Activated T-cell treated with anti-CD3 and anti-CD28 coated beads, Interleukin-2, amount 50 U/mL, for 24 hours (primary cell): ENCODE measurements at regions not wholly inside any gene's neighbourhood (a gene's known extent, or its start where the extent isn't known, plus 50 kb on each side); places are given as distances from the start of the nearest gene placed in this dataset.
"Not testable (repeated sequence)": the region's sequence is repeated elsewhere in the genome, so short reads cannot be mapped to it uniquely, and the experiment has no call there.

ENCODE experiments used
- DNase-seq: peaks from one replicate; pipeline ENCODE4 v3.0.0-alpha.2; 2020
- H3K27ac Mint-ChIP-seq: 2 replicates; pipeline ENCODE4 v1.8.0; 2020; ENCODE audit warnings: mild to moderate bottlenecking, mixed read lengths
- H3K27me3 Mint-ChIP-seq: 2 replicates; pipeline ENCODE4 v1.8.0; 2020; ENCODE audit warnings: mixed read lengths
- H3K36me3 Mint-ChIP-seq: 2 replicates; pipeline ENCODE4 v1.8.0; 2020; ENCODE audit warnings: low read depth, mixed read lengths
- H3K4me1 Mint-ChIP-seq: 2 replicates; pipeline ENCODE4 v1.8.0; 2020; ENCODE audit warnings: low read depth, mixed read lengths
- H3K4me3 Mint-ChIP-seq: 2 replicates; pipeline ENCODE4 v1.8.0; 2020; ENCODE audit warnings: mild to moderate bottlenecking, moderate library complexity, mixed read lengths
- H3K9me3 Mint-ChIP-seq: 2 replicates; pipeline ENCODE4 v1.8.0; 2020; ENCODE audit warnings: mixed read lengths

DNA sequence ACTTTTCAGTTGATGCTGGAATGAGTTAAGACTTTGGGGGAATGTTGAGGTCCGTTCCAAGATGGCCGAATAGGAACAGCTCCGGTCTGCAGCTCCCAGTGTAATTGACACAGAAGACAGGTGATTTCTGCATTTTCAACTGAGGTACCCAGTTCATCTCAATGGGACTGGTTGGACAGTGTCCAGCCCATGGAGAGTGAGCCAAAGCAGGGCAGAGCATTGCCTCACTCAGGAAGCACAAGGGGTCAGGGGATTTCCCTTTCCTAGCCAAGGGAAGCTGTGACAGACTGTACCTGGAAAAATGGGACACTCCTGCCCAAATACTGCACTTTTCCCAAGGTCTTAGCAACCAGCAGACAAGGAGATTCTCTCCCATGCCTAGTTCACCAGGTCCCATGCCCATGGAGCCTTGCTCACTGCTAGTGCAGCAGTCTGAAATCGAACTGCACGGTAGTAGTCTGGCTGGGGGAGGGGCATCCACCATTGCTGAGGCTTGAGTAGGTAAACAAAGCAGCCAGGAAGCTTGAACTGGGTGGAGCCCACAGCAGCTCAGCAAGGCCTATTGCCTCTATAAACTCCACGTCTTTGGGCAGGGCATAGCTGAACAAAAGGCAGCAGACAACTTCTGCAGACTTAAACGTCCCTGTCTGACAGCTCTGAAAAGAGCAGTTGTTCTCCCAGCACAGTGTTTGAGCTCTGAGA, 231.0 kb downstream of the CHIC2 start:
- DNase-seq, H3K4me1 Mint-ChIP-seq, H3K4me3 Mint-ChIP-seq, H3K27ac Mint-ChIP-seq, H3K36me3 Mint-ChIP-seq: not testable (repeated sequence)
- H3K9me3 Mint-ChIP-seq = peaks cover 19% of the 10 kb centered on the region
- peaks cover 21% of the 10 kb centered on the region for H3K27me3 Mint-ChIP-seq

DNA sequence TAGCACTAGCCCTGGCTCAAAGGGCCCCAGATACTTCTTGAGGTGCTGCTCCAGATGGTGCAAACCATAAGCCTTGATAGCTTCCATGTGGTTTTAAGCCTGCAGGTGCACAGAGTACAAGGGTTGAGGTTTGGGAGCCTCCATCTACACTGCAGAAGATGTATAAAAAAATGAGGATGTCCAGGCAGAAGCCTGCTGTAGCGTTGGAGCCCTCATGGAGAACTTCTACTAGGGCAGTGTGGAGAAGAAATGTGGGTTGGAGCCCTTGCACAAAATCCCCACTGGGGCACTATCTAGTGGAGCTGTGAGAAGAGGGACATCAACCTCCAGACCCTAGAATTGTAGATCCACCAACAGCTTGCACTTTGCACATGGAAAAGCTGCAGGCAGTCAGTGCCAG, 231.9 kb downstream of the CHIC2 start:
- Mint-ChIP-seq H3K27me3 (peaks cover 21% of the 10 kb centered on the region), H3K9me3 (peaks cover 16% of the 10 kb centered on the region)

GRCh38 chr4:53830511-53830910, 233.9 kb downstream of the CHIC2 start:
- Mint-ChIP-seq H3K36me3 (no peaks in the 10 kb centered on the region), H3K27ac (no peak overlapping the region), H3K27me3 (peaks cover 21% of the 10 kb centered on the region), H3K9me3 (peaks cover 13% of the 10 kb centered on the region), H3K4me3 (no peak overlapping the region), H3K4me1 (no peaks in the 10 kb centered on the region)
- no peak for DNase-seq

More for the DNA sequence above, 231.9 kb downstream of the CHIC2 start:
- no peak overlapping the region for H3K4me3 Mint-ChIP-seq
- H3K36me3 Mint-ChIP-seq = no peaks in the 10 kb centered on the region
- DNase-seq = no peak
- no peak overlapping the region for H3K27ac Mint-ChIP-seq
- H3K4me1 Mint-ChIP-seq = no peaks in the 10 kb centered on the region

DNA sequence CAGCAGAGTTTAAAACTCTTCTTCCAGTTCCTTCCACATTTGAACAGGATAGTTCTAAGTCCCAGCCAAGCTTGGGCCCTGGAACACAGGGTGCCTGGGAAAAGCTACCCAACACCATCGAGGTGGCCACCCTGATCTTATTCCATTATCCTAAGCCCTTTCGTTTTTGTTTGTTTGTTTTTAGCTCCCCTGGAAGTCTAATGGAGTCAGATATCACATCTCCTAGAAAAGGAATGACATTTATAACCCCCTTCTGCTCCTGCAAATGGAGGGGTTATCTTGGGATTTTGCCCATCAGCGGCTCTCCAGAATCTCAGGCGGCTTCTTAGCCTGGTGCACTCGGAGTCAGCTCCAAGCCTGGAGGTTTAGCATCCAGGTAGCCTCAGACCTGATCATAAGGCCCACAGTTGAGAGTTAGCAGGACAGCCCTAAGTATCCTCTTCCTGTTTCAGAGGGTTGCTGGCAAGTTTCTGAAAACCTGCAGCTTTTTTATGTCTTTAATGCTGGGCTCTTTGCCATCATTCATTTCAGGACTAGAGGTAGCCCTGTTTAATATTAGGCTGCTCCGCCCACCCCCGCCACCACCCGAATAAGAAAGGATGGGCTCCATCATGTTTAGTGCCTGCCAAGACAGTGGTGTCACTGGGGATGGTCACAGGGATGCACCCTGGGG, 230.0 kb upstream of the LNX1 start:
- no peak overlapping the region for H3K27ac Mint-ChIP-seq
- no peaks in the 10 kb centered on the region for H3K9me3 Mint-ChIP-seq

DNA sequence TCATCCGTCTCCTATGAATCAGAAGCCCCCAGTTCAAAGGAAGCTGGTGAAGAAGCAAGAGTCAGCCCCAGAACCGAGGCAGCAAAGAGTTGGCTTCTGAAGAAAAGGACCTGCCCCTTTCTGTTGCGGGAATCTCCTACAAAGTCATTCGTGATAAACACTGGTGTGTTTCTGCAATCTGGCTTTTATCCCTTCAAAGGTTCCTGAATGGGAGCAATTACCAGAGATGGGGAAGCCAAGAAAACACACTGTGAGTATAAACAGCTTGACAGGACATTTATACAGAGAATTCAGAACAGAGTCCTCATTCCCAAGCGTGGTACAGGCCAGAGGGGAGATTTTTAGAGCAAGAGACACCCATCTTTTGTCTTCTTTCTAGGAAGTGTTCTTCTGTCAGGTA, 226.8 kb upstream of the LNX1 start:
- H3K4me3 Mint-ChIP-seq = no peak overlapping the region

More for the DNA sequence above, 230.0 kb upstream of the LNX1 start:
- Mint-ChIP-seq H3K4me1 (no peaks in the 10 kb centered on the region), H3K4me3 (no peak overlapping the region), H3K36me3 (no peaks in the 10 kb centered on the region), H3K27me3 (peaks cover 6% of the 10 kb centered on the region)
- DNase-seq = no peak

DNA sequence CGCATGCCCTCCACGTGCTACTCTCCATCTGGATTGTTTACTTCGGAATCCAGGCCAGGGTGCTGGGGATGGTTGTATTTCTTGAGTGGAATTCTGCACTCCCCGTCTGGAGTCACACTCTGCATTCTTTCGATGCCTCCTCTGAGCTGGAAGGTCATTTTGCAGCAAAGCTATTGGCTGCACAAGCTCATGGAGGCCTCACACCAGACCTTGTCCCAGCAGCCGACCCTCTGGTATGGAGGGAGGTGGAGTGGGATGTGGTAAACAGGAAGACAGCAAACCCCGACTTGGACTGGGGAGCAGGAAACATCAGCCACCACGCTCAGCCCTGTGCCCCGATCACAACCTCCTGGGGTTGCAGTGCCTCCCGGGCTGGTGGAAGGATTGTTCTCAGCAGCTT, 225.3 kb upstream of the LNX1 start:
- no peaks in the 10 kb centered on the region for H3K36me3 Mint-ChIP-seq
- no peaks in the 10 kb centered on the region for H3K4me1 Mint-ChIP-seq
- DNase-seq = no peak
- no peak overlapping the region for H3K27ac Mint-ChIP-seq
- no peaks in the 10 kb centered on the region for H3K9me3 Mint-ChIP-seq
- H3K4me3 Mint-ChIP-seq = no peak overlapping the region
- H3K27me3 Mint-ChIP-seq = peaks cover 9% of the 10 kb centered on the region

More for the DNA sequence above, 226.8 kb upstream of the LNX1 start:
- no peaks in the 10 kb centered on the region for H3K36me3 Mint-ChIP-seq
- no peak overlapping the region for H3K27ac Mint-ChIP-seq
- no peak for DNase-seq
- H3K9me3 Mint-ChIP-seq = no peaks in the 10 kb centered on the region
- H3K27me3 Mint-ChIP-seq = peaks cover 7% of the 10 kb centered on the region
- no peaks in the 10 kb centered on the region for H3K4me1 Mint-ChIP-seq

GRCh38 chr4:53815281-53815680, 224.0 kb upstream of the LNX1 start:
- peaks cover 9% of the 10 kb centered on the region for H3K27me3 Mint-ChIP-seq
- H3K9me3 Mint-ChIP-seq = no peaks in the 10 kb centered on the region
- no peak overlapping the region for H3K4me3 Mint-ChIP-seq
- DNase-seq = no peak
- H3K27ac Mint-ChIP-seq = no peak overlapping the region
- no peaks in the 10 kb centered on the region for H3K36me3 Mint-ChIP-seq
- no peaks in the 10 kb centered on the region for H3K4me1 Mint-ChIP-seq

DNA sequence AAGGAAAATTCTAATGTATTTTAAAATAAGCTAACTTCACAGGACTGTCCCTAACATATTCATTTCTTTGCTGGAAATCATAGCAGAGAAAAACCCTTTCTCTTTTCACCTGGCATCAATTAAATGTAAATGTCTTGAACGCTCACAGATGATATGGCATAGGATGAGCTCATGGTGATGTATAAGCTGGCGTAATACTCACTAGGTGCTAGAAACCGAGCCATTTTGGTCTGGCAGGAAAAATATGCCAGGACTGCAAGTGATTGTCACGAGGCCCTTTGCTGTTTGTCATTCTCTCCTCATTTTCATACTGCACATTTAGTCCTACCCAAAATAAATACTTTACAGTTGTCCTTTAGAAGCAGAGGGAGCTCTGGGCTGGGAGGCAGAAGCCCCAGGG, 222.7 kb upstream of the LNX1 start:
- DNase-seq = no peak
- no peak overlapping the region for H3K27ac Mint-ChIP-seq
- no peaks in the 10 kb centered on the region for H3K9me3 Mint-ChIP-seq
- peaks cover 9% of the 10 kb centered on the region for H3K27me3 Mint-ChIP-seq
- no peaks in the 10 kb centered on the region for H3K36me3 Mint-ChIP-seq
- H3K4me1 Mint-ChIP-seq = no peaks in the 10 kb centered on the region
- no peak overlapping the region for H3K4me3 Mint-ChIP-seq

GRCh38 chr4:53810643-53811042, 219.4 kb upstream of the LNX1 start:
- peaks cover 3% of the 10 kb centered on the region for H3K27me3 Mint-ChIP-seq
- H3K4me3 Mint-ChIP-seq = no peak overlapping the region
- H3K27ac Mint-ChIP-seq = no peak overlapping the region
- H3K36me3 Mint-ChIP-seq = no peaks in the 10 kb centered on the region
- H3K4me1 Mint-ChIP-seq = no peaks in the 10 kb centered on the region
- no peaks in the 10 kb centered on the region for H3K9me3 Mint-ChIP-seq
- no peak for DNase-seq

DNA sequence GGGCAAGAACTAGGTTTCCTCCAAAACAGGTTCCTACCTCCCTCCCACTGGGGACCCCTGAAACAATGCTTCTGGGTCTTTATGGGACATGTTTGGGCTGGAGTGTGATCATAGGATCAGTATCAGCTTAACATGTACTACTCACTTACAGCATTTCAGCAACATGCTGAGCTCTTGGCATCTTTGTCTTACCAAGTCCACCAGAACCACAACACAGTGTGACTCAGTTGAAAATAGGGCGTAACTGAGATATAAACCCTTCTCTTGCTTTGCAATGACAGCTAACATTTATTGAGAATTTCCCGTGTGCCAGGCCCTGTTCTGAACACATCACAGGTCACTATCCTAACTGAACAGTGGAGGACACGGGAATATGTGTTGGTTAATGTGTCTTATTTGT, 218.5 kb upstream of the LNX1 start:
- H3K9me3 Mint-ChIP-seq = no peaks in the 10 kb centered on the region
- H3K4me1 Mint-ChIP-seq = no peaks in the 10 kb centered on the region
- H3K4me3 Mint-ChIP-seq = no peak overlapping the region
- no peaks in the 10 kb centered on the region for H3K36me3 Mint-ChIP-seq
- DNase-seq = no peak
- H3K27me3 Mint-ChIP-seq = peaks cover 3% of the 10 kb centered on the region
- no peak overlapping the region for H3K27ac Mint-ChIP-seq

- Mint-ChIP-seq H3K4me3 (no peak overlapping the region), H3K9me3 (no peaks in the 10 kb centered on the region), H3K27ac (no peak overlapping the region), H3K36me3 (no peaks in the 10 kb centered on the region), H3K4me1 (no peaks in the 10 kb centered on the region), H3K27me3 (no peaks in the 10 kb centered on the region)
- no peak for DNase-seq
These were observed 214.0 kb upstream of the LNX1 start for GRCh38 chr4:53805291-53805690.

- DNase-seq = no peak
- H3K4me1 Mint-ChIP-seq = no peaks in the 10 kb centered on the region
- H3K27ac Mint-ChIP-seq = no peak overlapping the region
These were observed 213.4 kb upstream of the LNX1 start for GRCh38 chr4:53804719-53805118.

DNA sequence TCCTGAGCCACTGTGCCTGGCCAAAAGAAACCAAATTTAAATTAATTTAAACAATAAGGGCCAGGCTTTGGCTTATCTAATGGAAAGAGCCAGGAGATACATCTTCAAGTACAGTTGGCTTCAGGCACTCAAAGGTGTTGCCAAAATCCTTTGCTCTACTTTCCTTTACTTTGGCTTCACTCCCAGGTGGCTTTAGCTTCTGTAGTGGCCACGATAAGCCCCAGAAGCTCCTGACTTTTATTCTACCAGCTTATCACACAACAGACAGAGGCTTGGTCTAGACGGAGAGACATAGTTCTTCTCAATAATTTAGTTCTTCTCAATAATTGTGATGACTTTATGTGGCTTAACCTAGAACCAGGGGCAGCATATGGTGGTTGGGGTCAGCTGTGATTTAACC, 211.2 kb upstream of the LNX1 start:
- no peak for DNase-seq
- Mint-ChIP-seq H3K27ac (no peak overlapping the region), H3K9me3 (no peaks in the 10 kb centered on the region), H3K36me3 (no peaks in the 10 kb centered on the region), H3K4me1 (no peaks in the 10 kb centered on the region), H3K4me3 (no peak overlapping the region), H3K27me3 (no peaks in the 10 kb centered on the region)

More at GRCh38 chr4:53804719-53805118, 213.4 kb upstream of the LNX1 start:
- no peaks in the 10 kb centered on the region for H3K9me3 Mint-ChIP-seq
- H3K27me3 Mint-ChIP-seq = no peaks in the 10 kb centered on the region
- H3K36me3 Mint-ChIP-seq = no peaks in the 10 kb centered on the region
- no peak overlapping the region for H3K4me3 Mint-ChIP-seq

DNA sequence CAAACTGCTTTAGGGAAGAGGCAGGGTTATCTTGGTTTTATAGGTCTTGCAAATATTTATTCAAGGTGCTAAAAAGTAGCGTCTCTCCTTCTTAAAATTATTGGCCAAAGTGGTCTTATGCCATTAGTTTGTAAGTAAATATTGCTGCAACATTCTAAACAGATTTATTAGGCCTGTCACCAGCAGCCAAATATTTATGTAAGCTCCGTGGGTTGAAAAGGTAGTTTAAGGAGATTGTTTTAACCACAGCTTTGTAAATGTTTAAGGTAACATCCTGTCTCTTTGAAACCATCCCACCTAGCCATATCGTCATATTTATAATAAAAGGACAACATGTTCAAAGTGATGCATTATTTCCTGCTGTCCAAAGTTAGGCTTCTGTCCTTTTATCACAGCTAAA, 210.1 kb upstream of the LNX1 start:
- H3K36me3 Mint-ChIP-seq = no peaks in the 10 kb centered on the region
- DNase-seq = no peak
- no peak overlapping the region for H3K27ac Mint-ChIP-seq
- no peaks in the 10 kb centered on the region for H3K9me3 Mint-ChIP-seq
- H3K27me3 Mint-ChIP-seq = peaks cover 3% of the 10 kb centered on the region
- no peaks in the 10 kb centered on the region for H3K4me1 Mint-ChIP-seq
- H3K4me3 Mint-ChIP-seq = no peak overlapping the region

GRCh38 chr4:53800741-53801140, 209.5 kb upstream of the LNX1 start:
- Mint-ChIP-seq H3K4me1 (no peaks in the 10 kb centered on the region), H3K27ac (no peak overlapping the region), H3K9me3 (no peaks in the 10 kb centered on the region), H3K27me3 (peaks cover 3% of the 10 kb centered on the region), H3K36me3 (no peaks in the 10 kb centered on the region), H3K4me3 (no peak overlapping the region)
- no peak for DNase-seq
